B cell (primary cell): ENCODE measurements at regions not wholly inside any gene's neighbourhood (a gene's known extent, or its start where the extent isn't known, plus 50 kb on each side); places are given as distances from the start of the nearest gene placed in this dataset.

Experiments
- ATAC-seq: fragments of 200-7000 bp; cut with Tn5 transposase; one replicate; pipeline ENCODE4 v1.10.0; 2021; ENCODE audit warnings: low read depth, mild to moderate bottlenecking, moderate number of reproducible peaks, moderate library complexity
- CTCF ChIA-PET: fragments of 350-600 bp; sonication (Branson Sonifier 250); formaldehyde crosslinking; loops from one replicate; lab custom pipeline; 2021; ENCODE audit warnings: antibody characterized with exemption, inconsistent platforms; lab: Charles Lee
- POLR2A ChIA-PET: fragments of 350-600 bp; sonication (Branson Sonifier 250); formaldehyde crosslinking; loops from one replicate; lab custom pipeline; 2021; ENCODE audit warnings: antibody characterized with exemption; lab: Charles Lee
- DNase-seq: peaks from one replicate; pipeline ENCODE4 v3.0.0; 2013
- H2AFZ ChIP-seq: 2 replicates; pipeline ENCODE4 v1.6.1; 2012; ENCODE audit warnings: mild to moderate bottlenecking, low read depth, low read length; ENCODE audit not compliant: insufficient read depth, poor library complexity, severe bottlenecking
- H3K27ac ChIP-seq, 2 donors: 1 replicate in 1 of 2; 2 replicates in 1 of 2; pipeline ENCODE4 v1.5.1; 2012 to 2013; ENCODE audit warnings: low read length in 2 of 2, mild to moderate bottlenecking in 2 of 2, moderate library complexity in 1 of 2
- H3K27me3 ChIP-seq, 4 experiments: fragments of 200-600 bp in 1 of 4; sonication (generic) in 1 of 4; replicated peaks in 1 of 4; 1 replicate in 2 of 4; 2 replicates in 2 of 4; pipeline versions ENCODE4 v1.6.1 to v1.7.0; 2013 to 2016; ENCODE audit warnings: low read length in 3 of 4, mild to moderate bottlenecking in 2 of 4, mixed read lengths in 1 of 4, moderate library complexity in 1 of 4; ENCODE audit not compliant: insufficient read depth in 4 of 4, control insufficient read depth in 3 of 4; ENCODE audit errors: control extremely low read depth in 1 of 4
- H3K36me3 ChIP-seq, 2 experiments: replicated peaks in 1 of 2; 1 replicate in 1 of 2; 2 replicates in 1 of 2; pipeline versions ENCODE4 v1.6.1 to v1.7.1; 2013; ENCODE audit warnings: low read length in 1 of 2; ENCODE audit not compliant: insufficient read depth in 2 of 2, control insufficient read depth in 1 of 2; ENCODE audit errors: control extremely low read depth in 1 of 2, extremely low read depth in 1 of 2
- H3K4me1 ChIP-seq, 2 donors: fragments of 200-600 bp in 1 of 2; sonication (generic) in 1 of 2; 1 replicate in 1 of 2; 2 replicates in 1 of 2; pipeline versions ENCODE4 v1.5.1 to v1.6.1; 2013 to 2017; ENCODE audit warnings: low read length in 2 of 2; ENCODE audit not compliant: control insufficient read depth in 2 of 2, insufficient read depth in 2 of 2
- H3K4me2 ChIP-seq: replicated peaks from 2 replicates; pipeline ENCODE3; 2012; ENCODE audit warnings: mild to moderate bottlenecking, low read depth, low read length; ENCODE audit not compliant: poor library complexity, severe bottlenecking
- H3K4me3 ChIP-seq, 5 experiments: fragments of 200-600 bp in 1 of 5; sonication (generic) in 1 of 5; 1 replicate in 3 of 5; 2 replicates in 2 of 5; pipeline versions ENCODE4 v1.5.1 to v1.7.0; 2011 to 2016; ENCODE audit warnings: low read length in 4 of 5, mild to moderate bottlenecking in 4 of 5, low read depth in 2 of 5, control low read depth in 1 of 5, moderate library complexity in 1 of 5; ENCODE audit not compliant: insufficient read depth in 1 of 5; ENCODE audit errors: control extremely low read depth in 1 of 5, extremely low read depth in 1 of 5
- H3K79me2 ChIP-seq: fragments of 200-600 bp; sonication (generic); one replicate; pipeline ENCODE4 v1.6.0; 2016; ENCODE audit warnings: low read length; ENCODE audit not compliant: control insufficient read depth, insufficient read depth
- H3K9ac ChIP-seq: fragments of 200-600 bp; sonication (generic); 2 replicates; pipeline ENCODE4 v1.6.1; 2017; ENCODE audit warnings: mild to moderate bottlenecking, low read length, moderate library complexity
- H3K9me3 ChIP-seq, 3 donors: one replicate each; pipeline versions ENCODE4 v1.6.1 to v1.7.1; 2013; ENCODE audit warnings: low read length in 2 of 3; ENCODE audit not compliant: control insufficient read depth in 2 of 3, insufficient read depth in 1 of 3; ENCODE audit errors: control extremely low read depth in 1 of 3
- H4K20me1 ChIP-seq: 2 replicates; pipeline ENCODE4 v1.6.0; 2012; ENCODE audit warnings: mild to moderate bottlenecking, low read length; ENCODE audit not compliant: insufficient read depth, control insufficient read depth, poor library complexity, severe bottlenecking
- H3K27ac Mint-ChIP-seq: one replicate; pipeline ENCODE4 v1.8.0; 2021; ENCODE audit warnings: mixed read lengths
- H3K27me3 Mint-ChIP-seq: one replicate; pipeline ENCODE4 v1.8.0; 2021; ENCODE audit warnings: mixed read lengths
- H3K4me1 Mint-ChIP-seq: one replicate; pipeline ENCODE4 v1.8.0; 2021; ENCODE audit warnings: mixed read lengths
- H3K4me3 Mint-ChIP-seq: one replicate; pipeline ENCODE4 v1.8.0; 2021; ENCODE audit warnings: mixed read lengths
- H3K9me3 Mint-ChIP-seq: one replicate; pipeline ENCODE4 v1.8.0; 2022; ENCODE audit warnings: mixed read lengths; ENCODE audit not compliant: insufficient read depth
- EZH2 ChIP-seq: IDR thresholded peaks from 2 replicates; pipeline ENCODE4 v1.6.1; 2012; ENCODE audit warnings: borderline replicate concordance, low read depth, mild to moderate bottlenecking, moderate library complexity, low read length; ENCODE audit not compliant: insufficient read depth, poor library complexity, severe bottlenecking
- WGBS: methylation state at CpG from one replicate; pipeline ENCODE4 v1.1.5; 2013; ENCODE audit warnings: missing lambda C conversion rate; ENCODE audit not compliant: insufficient coverage; 5-methylcytosine and 5-hydroxymethylcytosine counted together
- intact Hi-C: fragments of 100-400 bp; cut with micrococcal nuclease; formaldehyde crosslinking; loops from one replicate; pipeline ENCODE4 v1.10.0; 2022
- TF ChIP-seq, protein P1 (sequence below): fragments of 200-600 bp; IDR thresholded peaks from one replicate; pipeline ENCODE4 v1.8.0; 2022; ENCODE audit warnings: antibody characterized with exemption, mild to moderate bottlenecking

DNA sequence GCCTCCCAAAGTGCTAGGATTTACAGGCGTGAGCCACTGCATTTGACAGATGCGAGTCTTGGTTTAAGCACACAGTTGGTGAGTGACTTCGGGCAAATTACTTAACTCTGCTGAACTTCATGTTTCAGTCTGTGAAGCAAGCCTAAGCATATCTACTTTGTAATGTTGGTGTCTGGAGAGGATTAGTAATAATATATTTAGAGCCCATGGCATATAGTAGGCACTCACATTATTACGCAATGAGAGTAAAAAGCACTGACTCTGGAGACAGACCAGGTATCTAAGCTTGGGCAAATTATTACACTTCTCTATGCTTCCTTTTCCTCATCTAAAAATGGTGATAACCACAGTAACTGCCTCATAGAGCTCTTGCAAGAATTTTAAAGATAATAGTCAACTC, 208.7 kb upstream of the P2RY1 start:
- Histone ChIP-seq H3K4me3 (no peak overlapping the region), H3K79me2 (no peaks in the 10 kb centered on the region), H3K9me3 (peaks cover 0 to 4% (median 0%) of the 10 kb centered on the region in 3 donors), H3K9ac (no peak overlapping the region), H4K20me1 (no peaks in the 10 kb centered on the region), H3K4me2 (no peak overlapping the region), H3K27ac (no peak overlapping the region), H3K36me3 (no peaks in the 10 kb centered on the region), H2AFZ (no peak overlapping the region), H3K4me1 (no peaks in the 10 kb centered on the region), H3K27me3 (no peaks in the 10 kb centered on the region)
- Mint-ChIP-seq H3K27me3 (peaks cover 4% of the 10 kb centered on the region), H3K9me3 (peaks cover 6% of the 10 kb centered on the region), H3K4me1 (no peaks in the 10 kb centered on the region), H3K27ac (no peak overlapping the region), H3K4me3 (no peak overlapping the region)
- POLR2A ChIA-PET, result interaction anchor here (0.8 kb wide), 1 partner anchor 141 kb away, joined by 11 read pairs; no protein-coding TSS in a partner anchor
- WGBS, result 100% methylated on average over 4 of the region's 4 CpGs
- DNase-seq, result no peak
- ATAC-seq, result no peak
- intact Hi-C loops, result no loop called here
- TF ChIP-seq, protein P1, sequence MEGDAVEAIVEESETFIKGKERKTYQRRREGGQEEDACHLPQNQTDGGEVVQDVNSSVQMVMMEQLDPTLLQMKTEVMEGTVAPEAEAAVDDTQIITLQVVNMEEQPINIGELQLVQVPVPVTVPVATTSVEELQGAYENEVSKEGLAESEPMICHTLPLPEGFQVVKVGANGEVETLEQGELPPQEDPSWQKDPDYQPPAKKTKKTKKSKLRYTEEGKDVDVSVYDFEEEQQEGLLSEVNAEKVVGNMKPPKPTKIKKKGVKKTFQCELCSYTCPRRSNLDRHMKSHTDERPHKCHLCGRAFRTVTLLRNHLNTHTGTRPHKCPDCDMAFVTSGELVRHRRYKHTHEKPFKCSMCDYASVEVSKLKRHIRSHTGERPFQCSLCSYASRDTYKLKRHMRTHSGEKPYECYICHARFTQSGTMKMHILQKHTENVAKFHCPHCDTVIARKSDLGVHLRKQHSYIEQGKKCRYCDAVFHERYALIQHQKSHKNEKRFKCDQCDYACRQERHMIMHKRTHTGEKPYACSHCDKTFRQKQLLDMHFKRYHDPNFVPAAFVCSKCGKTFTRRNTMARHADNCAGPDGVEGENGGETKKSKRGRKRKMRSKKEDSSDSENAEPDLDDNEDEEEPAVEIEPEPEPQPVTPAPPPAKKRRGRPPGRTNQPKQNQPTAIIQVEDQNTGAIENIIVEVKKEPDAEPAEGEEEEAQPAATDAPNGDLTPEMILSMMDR, result no peak
- no peak for TF ChIP-seq EZH2
- CTCF ChIA-PET, result no interaction called here

DNA sequence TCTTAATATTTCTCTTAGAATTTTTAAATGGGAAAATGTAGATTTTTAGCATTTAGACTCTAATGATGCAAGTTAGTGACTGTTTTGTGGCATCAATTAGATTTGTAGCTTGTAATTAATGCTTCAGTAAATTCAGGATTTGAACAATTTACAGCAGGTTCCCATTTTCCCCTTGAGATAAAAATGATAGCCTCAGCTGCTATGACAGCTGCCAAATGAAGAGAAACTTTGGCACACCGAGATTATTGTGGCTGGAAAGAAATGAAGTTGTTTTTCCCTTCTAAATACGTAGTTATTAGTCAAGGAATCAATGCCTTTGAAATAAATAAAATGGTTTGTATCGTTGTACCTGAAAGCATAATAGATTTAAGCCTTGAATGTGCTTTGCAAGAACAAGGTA, 206.4 kb upstream of the P2RY1 start:
- intact Hi-C loops, result no loop called here
- whole genome bisulfite sequencing, result no CpG with 5 or more reads among the region's 3 CpGs
- H4K20me1 ChIP-seq, result no peaks in the 10 kb centered on the region

More for the DNA sequence above, 206.4 kb upstream of the P2RY1 start:
- POLR2A ChIA-PET, result no interaction called here
- TF ChIP-seq, protein P1, result no peak
- no peak for TF ChIP-seq EZH2
- H3K79me2 ChIP-seq, result no peaks in the 10 kb centered on the region
- peaks cover 0 to 4% (median 0%) of the 10 kb centered on the region in 3 donors for H3K9me3 ChIP-seq
- no peak overlapping the region for H3K9ac ChIP-seq
- H3K27ac Mint-ChIP-seq, result no peak overlapping the region
- ATAC-seq (no peak), DNase-seq (no peak)
- no peaks in the 10 kb centered on the region for H3K4me1 ChIP-seq
- H3K4me2 ChIP-seq, result no peak overlapping the region
- no peak overlapping the region for H3K4me3 Mint-ChIP-seq
- H3K4me1 Mint-ChIP-seq, result no peaks in the 10 kb centered on the region
- peaks cover 7% of the 10 kb centered on the region for H3K27me3 Mint-ChIP-seq
- H3K27ac ChIP-seq, result no peak overlapping the region
- H3K27me3 ChIP-seq, result no peaks in the 10 kb centered on the region
- no peaks in the 10 kb centered on the region for H3K36me3 ChIP-seq
- peaks cover 6% of the 10 kb centered on the region for H3K9me3 Mint-ChIP-seq
- no peak overlapping the region for H3K4me3 ChIP-seq
- H2AFZ ChIP-seq, result no peak overlapping the region
- CTCF ChIA-PET, result no interaction called here
